Right lobe of liver (tissue), 4 donors: ENCODE measurements at regions not wholly inside any gene's neighbourhood (a gene's known extent, or its start where the extent isn't known, plus 50 kb on each side); places are given as distances from the start of the nearest gene placed in this dataset.

Experiments used
- POLR2A ChIP-seq: fragments of 450-650 bp; IDR thresholded peaks from one replicate; pipeline ENCODE4 v1.6.1; 2017; ENCODE audit warnings: antibody characterized with exemption, mild to moderate bottlenecking
- TF ChIP-seq, protein P1 (sequence below), 4 donors: fragments of 200-600 bp in 3 of 4; fragments of 450-650 bp in 1 of 4; IDR thresholded peaks; one replicate each; pipeline versions ENCODE4 v1.5.1 to v1.8.0; 2016 to 2022; ENCODE audit warnings: antibody characterized with exemption in 4 of 4, mild to moderate bottlenecking in 2 of 4
- donor health status: DM: no; HTN: no; CAD: no.
- donor health status: DM: no; HTN: no; CAD: no.
- donor health status: DM: no; HTN: yes; CAD: no.

DNA sequence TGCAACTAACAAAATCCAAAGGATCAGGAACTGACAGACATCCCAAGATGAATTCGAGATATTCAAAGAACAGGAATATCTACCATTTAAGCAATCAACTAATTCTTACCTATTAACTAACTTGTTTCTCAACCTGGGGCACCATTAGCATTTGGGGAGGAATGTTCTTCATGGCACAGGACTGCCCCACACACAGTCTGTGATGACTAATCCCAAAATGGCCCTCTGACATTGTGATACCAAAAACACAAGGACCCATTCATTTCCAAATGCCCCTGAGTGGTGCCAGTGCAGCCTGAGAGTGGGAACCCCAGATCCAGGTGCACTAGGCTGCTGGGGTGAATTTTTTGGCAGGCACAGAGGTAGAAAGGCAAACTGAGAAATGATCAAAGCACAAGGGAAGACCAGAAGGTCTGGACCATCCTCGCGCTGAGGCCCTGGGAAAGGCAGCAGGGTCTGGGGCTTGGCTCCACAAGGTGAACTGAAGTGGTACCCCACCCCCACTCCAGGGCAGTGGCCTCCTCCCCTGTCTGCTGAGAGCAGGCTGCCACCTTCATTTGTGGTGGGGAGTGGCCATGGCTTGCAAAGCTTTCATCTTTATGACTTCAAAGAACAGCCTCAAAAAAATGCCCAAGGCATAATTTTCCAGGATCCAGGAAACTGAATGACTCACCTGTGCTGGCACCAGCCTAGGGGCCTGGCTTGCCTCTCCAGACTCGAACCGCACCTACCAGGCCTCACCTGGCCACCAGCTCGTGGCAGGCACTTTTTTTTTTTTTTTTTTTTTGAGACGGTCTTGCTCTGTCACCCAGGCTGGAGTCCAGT, 122.4 kb downstream of the BCOR start:
- TF ChIP-seq, protein P1, sequence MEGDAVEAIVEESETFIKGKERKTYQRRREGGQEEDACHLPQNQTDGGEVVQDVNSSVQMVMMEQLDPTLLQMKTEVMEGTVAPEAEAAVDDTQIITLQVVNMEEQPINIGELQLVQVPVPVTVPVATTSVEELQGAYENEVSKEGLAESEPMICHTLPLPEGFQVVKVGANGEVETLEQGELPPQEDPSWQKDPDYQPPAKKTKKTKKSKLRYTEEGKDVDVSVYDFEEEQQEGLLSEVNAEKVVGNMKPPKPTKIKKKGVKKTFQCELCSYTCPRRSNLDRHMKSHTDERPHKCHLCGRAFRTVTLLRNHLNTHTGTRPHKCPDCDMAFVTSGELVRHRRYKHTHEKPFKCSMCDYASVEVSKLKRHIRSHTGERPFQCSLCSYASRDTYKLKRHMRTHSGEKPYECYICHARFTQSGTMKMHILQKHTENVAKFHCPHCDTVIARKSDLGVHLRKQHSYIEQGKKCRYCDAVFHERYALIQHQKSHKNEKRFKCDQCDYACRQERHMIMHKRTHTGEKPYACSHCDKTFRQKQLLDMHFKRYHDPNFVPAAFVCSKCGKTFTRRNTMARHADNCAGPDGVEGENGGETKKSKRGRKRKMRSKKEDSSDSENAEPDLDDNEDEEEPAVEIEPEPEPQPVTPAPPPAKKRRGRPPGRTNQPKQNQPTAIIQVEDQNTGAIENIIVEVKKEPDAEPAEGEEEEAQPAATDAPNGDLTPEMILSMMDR (IDR thresholded peaks at IDR 0.05) = no peak
- no peak for TF ChIP-seq POLR2A
